HFFc6 (cell line): ENCODE measurements at regions not wholly inside any gene's neighbourhood (a gene's known extent, or its start where the extent isn't known, plus 50 kb on each side); places are given as distances from the start of the nearest gene placed in this dataset.
"Not testable (repeated sequence)": the region's sequence is repeated elsewhere in the genome, so short reads cannot be mapped to it uniquely, and the experiment has no call there.

Source experiments
- DNase-seq: peaks from one replicate; pipeline ENCODE4 v3.0.0-alpha.2; 2018
- H3K27ac Mint-ChIP-seq: 2 replicates; pipeline ENCODE4 v1.8.0; 2020; ENCODE audit warnings: mild to moderate bottlenecking, mixed read lengths
- H3K27me3 Mint-ChIP-seq: 2 replicates; pipeline ENCODE4 v1.8.0; 2021; ENCODE audit warnings: mild to moderate bottlenecking, moderate library complexity, mixed read lengths; ENCODE audit not compliant: insufficient read depth
- H3K36me3 Mint-ChIP-seq: 2 replicates; pipeline ENCODE4 v1.8.0; 2021; ENCODE audit warnings: low read depth, mixed read lengths
- H3K4me1 Mint-ChIP-seq: 2 replicates; pipeline ENCODE4 v1.8.0; 2020; ENCODE audit warnings: low read depth, mixed read lengths
- H3K4me3 Mint-ChIP-seq: 2 replicates; pipeline ENCODE4 v1.8.0; 2020; ENCODE audit warnings: mild to moderate bottlenecking, moderate library complexity, mixed read lengths
- H3K9me3 Mint-ChIP-seq: 2 replicates; pipeline ENCODE4 v1.8.0; 2020; ENCODE audit warnings: mild to moderate bottlenecking, mixed read lengths
- TF ChIP-seq, protein P1 (sequence below): fragments of 200-600 bp; sonication (generic); IDR thresholded peaks from 2 replicates; pipeline ENCODE4 v1.5.0; 2021; ENCODE audit warnings: antibody characterized with exemption, mild to moderate bottlenecking

- H3K4me1 Mint-ChIP-seq: peaks cover 43% of the 10 kb centered on the region
- H3K4me3 Mint-ChIP-seq: no peak overlapping the region
- no peaks in the 10 kb centered on the region for H3K36me3 Mint-ChIP-seq
- no peaks in the 10 kb centered on the region for H3K9me3 Mint-ChIP-seq
- no peak for DNase-seq
- TF ChIP-seq, protein P1, sequence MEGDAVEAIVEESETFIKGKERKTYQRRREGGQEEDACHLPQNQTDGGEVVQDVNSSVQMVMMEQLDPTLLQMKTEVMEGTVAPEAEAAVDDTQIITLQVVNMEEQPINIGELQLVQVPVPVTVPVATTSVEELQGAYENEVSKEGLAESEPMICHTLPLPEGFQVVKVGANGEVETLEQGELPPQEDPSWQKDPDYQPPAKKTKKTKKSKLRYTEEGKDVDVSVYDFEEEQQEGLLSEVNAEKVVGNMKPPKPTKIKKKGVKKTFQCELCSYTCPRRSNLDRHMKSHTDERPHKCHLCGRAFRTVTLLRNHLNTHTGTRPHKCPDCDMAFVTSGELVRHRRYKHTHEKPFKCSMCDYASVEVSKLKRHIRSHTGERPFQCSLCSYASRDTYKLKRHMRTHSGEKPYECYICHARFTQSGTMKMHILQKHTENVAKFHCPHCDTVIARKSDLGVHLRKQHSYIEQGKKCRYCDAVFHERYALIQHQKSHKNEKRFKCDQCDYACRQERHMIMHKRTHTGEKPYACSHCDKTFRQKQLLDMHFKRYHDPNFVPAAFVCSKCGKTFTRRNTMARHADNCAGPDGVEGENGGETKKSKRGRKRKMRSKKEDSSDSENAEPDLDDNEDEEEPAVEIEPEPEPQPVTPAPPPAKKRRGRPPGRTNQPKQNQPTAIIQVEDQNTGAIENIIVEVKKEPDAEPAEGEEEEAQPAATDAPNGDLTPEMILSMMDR: no peak
- no peak overlapping the region for H3K27ac Mint-ChIP-seq
- H3K27me3 Mint-ChIP-seq: 0 out of 2 replicates have a peak, but pooled peaks cover under 1% of the 10 kb centered on the region
Observed at GRCh38 chr15:62413153-62413552, 248.1 kb upstream of the C2CD4B start.

DNA sequence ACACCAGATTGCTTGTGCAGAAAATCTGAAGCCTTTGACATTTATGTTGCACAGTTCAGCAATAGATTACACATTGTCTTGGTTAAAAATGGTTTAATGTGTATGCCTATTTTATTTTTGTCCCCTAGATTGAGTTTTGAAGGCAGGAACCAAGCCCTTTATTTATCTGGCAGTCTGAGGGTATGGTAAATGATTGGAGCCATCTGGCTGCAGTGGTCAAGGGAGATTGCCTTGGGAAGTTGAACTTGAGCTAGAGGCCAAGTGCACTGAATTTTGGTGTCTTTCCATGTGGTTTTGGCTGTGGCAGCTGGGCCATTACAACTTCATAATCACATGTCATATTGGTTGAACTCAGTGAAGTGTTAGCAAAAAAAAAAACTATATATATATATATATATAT lies 248.7 kb upstream of the C2CD4B start:
- TF ChIP-seq, protein P1: no peak
- peaks cover 50% of the 10 kb centered on the region for H3K4me1 Mint-ChIP-seq
- H3K4me3 Mint-ChIP-seq: no peak overlapping the region
- H3K36me3 Mint-ChIP-seq: no peaks in the 10 kb centered on the region
- DNase-seq: no peak
- H3K27ac Mint-ChIP-seq: no peak overlapping the region
- H3K27me3 Mint-ChIP-seq: 0 out of 2 replicates have a peak, but pooled peaks cover 1% of the 10 kb centered on the region
- no peaks in the 10 kb centered on the region for H3K9me3 Mint-ChIP-seq

DNA sequence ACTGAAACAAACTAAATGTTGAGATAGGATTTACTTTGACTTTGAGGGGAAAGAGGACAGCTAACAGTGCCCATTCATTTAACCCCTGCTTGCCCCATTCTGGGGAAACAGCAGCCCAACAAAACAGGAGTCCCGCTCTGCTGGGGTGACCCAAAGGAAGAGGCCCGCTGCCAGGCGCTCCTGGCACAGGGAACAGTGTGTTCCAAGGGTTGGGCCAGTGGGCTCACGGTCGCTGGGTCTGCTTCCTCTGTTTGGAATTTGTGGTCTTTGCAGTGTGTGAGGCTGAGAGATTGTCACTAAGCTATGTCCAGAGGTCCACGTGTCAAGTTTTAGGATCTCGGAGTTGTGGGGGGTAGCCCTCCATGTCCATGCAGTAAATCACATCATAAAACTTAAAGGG lies 250.4 kb upstream of the C2CD4B start:
- peaks cover 57% of the 10 kb centered on the region for H3K4me1 Mint-ChIP-seq
- no peak overlapping the region for H3K27ac Mint-ChIP-seq
- H3K27me3 Mint-ChIP-seq: 0 out of 2 replicates have a peak, but pooled peaks cover 1% of the 10 kb centered on the region
- TF ChIP-seq, protein P1: no peak
- DNase-seq: no peak
- no peaks in the 10 kb centered on the region for H3K9me3 Mint-ChIP-seq
- no peak overlapping the region for H3K4me3 Mint-ChIP-seq
- no peaks in the 10 kb centered on the region for H3K36me3 Mint-ChIP-seq

- H3K4me1 Mint-ChIP-seq: peaks cover 57% of the 10 kb centered on the region
- no peak for DNase-seq
- 0 out of 2 replicates have a peak, but pooled peaks cover 1% of the 10 kb centered on the region for H3K27me3 Mint-ChIP-seq
- H3K36me3 Mint-ChIP-seq: 0 out of 2 replicates have a peak, but pooled peaks cover 4% of the 10 kb centered on the region
- TF ChIP-seq, protein P1: no peak
- H3K4me3 Mint-ChIP-seq: no peak overlapping the region
- H3K9me3 Mint-ChIP-seq: no peaks in the 10 kb centered on the region; the same call in 1 of the 2 replicates
- H3K27ac Mint-ChIP-seq: no peak overlapping the region
Observed at GRCh38 chr15:62416526-62416925, 251.4 kb upstream of the C2CD4B start.

- H3K4me1 Mint-ChIP-seq: peaks cover 54% of the 10 kb centered on the region
- H3K9me3 Mint-ChIP-seq: no peaks in the 10 kb centered on the region; the same call in 1 of the 2 replicates
- H3K27me3 Mint-ChIP-seq: 0 out of 2 replicates have a peak, but pooled peaks cover 1% of the 10 kb centered on the region
- TF ChIP-seq, protein P1: no peak
- H3K36me3 Mint-ChIP-seq: 0 out of 2 replicates have a peak, but pooled peaks cover 4% of the 10 kb centered on the region
- peak; percentile 25 for DNase-seq
- no peak overlapping the region for H3K4me3 Mint-ChIP-seq
- H3K27ac Mint-ChIP-seq: peak overlapping the region; percentile 39
Observed at GRCh38 chr15:62417439-62417838, 252.4 kb upstream of the C2CD4B start.

DNA sequence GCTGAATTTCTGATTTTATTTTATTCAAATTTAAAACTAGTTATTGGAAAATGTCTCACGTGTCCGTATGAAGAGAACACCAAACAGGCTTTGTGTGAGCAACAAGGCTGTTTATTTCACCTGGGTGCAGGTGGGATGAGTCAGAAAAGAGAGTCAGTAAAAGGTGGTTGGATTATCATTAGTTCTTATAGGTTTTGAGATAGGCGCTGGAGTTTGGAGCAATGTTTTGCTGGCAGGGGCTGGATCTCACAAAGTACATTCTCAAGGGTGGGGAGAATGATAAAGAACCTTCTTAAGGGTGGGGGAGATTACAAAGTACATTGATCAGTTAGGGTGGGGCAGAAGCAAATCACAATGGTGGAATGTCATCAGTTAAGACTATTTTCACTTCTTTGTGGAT lies 253.4 kb upstream of the C2CD4B start:
- Mint-ChIP-seq H3K4me1 (peaks cover 44% of the 10 kb centered on the region), H3K27ac (peak overlapping the region; percentile 1; the same call in 1 of the 2 replicates)
- H3K9me3 Mint-ChIP-seq, H3K36me3 Mint-ChIP-seq, H3K27me3 Mint-ChIP-seq, DNase-seq, H3K4me3 Mint-ChIP-seq: not testable (repeated sequence)
